Kidney (tissue), 13 donors: ENCODE measurements at regions not wholly inside any gene's neighbourhood (a gene's known extent, or its start where the extent isn't known, plus 50 kb on each side); places are given as distances from the start of the nearest gene placed in this dataset.

Source experiments
- DNase-seq, 5 donors: peaks; one replicate each; pipeline ENCODE4 v3.0.0-alpha.2; 2013 to 2020
- FAIRE-seq: peaks from 2 replicates; lab custom pipeline; 2012; peaks lifted over from hg19 to GRCh38; lab: Jason Lieb, UNC
- H3K27ac ChIP-seq, 2 donors: one replicate each; pipeline ENCODE4 v1.7.0; 2013; ENCODE audit warnings: low read depth in 2 of 2, low read length in 2 of 2, inconsistent platforms in 1 of 2
- H3K27me3 ChIP-seq: one replicate; pipeline ENCODE4 v1.7.1; 2013; ENCODE audit warnings: low read length, inconsistent platforms; ENCODE audit not compliant: control insufficient read depth, insufficient read depth
- H3K36me3 ChIP-seq, 3 donors: one replicate each; pipeline versions ENCODE4 v1.7.0 to v1.7.1; 2013; ENCODE audit warnings: low read length in 3 of 3, control low read depth in 1 of 3, inconsistent platforms in 1 of 3; ENCODE audit not compliant: insufficient read depth in 3 of 3, control insufficient read depth in 2 of 3
- H3K4me1 ChIP-seq, 3 donors: one replicate each; pipeline versions ENCODE4 v1.7.0 to v1.7.1; 2013; ENCODE audit warnings: low read length in 3 of 3, inconsistent platforms in 1 of 3, low read depth in 1 of 3; ENCODE audit not compliant: control insufficient read depth in 2 of 3, insufficient read depth in 2 of 3
- H3K4me3 ChIP-seq, 3 donors: one replicate each; pipeline versions ENCODE4 v1.7.0 to v1.8.1; 2013; ENCODE audit warnings: low read length in 3 of 3, control low read depth in 1 of 3, inconsistent platforms in 1 of 3
- H3K9ac ChIP-seq, 3 donors: one replicate each; pipeline versions ENCODE4 v1.7.0 to v1.7.1; 2013; ENCODE audit warnings: low read length in 3 of 3, control low read depth in 1 of 3, inconsistent platforms in 1 of 3
- H3K9me3 ChIP-seq, 3 donors: one replicate each; pipeline versions ENCODE4 v1.7.0 to v1.7.1; 2013; ENCODE audit warnings: low read length in 3 of 3, control low read depth in 1 of 3, inconsistent platforms in 1 of 3; ENCODE audit not compliant: control insufficient read depth in 2 of 3, insufficient read depth in 1 of 3
- intact Hi-C: fragments of 100-400 bp; cut with DNase I; formaldehyde crosslinking; loops from one replicate; pipeline ENCODE4 v1.11.1; 2022
- TF ChIP-seq, protein P1 (sequence below): IDR thresholded peaks from 3 replicates; pipeline ENCODE4 v1.5.1; 2012; ENCODE audit warnings: mild to moderate bottlenecking, moderate library complexity, borderline replicate concordance; ENCODE audit not compliant: insufficient read depth; ENCODE audit errors: extremely low read depth
- donor health status: control.
- donor health status: control.
- donor health status: control.
- donor health status: control.
- donor health status: control.
- donor health status: DM: yes; HTN: yes; CAD: no.
- donor health status: Normal renal cell carcinoma (clear cell type).

GRCh38 chr3:137647179-137647578, 116.9 kb upstream of the SOX14 start:
- H3K9me3 ChIP-seq, result no peaks in the 10 kb centered on the region
- FAIRE-seq (no peak), DNase-seq (no peak)
- no peaks in the 10 kb centered on the region for H3K27me3 ChIP-seq
- H3K9ac ChIP-seq, result no peak overlapping the region
- H3K4me1 ChIP-seq, result no peaks in the 10 kb centered on the region
- no peak overlapping the region for H3K4me3 ChIP-seq
- TF ChIP-seq, protein P1, sequence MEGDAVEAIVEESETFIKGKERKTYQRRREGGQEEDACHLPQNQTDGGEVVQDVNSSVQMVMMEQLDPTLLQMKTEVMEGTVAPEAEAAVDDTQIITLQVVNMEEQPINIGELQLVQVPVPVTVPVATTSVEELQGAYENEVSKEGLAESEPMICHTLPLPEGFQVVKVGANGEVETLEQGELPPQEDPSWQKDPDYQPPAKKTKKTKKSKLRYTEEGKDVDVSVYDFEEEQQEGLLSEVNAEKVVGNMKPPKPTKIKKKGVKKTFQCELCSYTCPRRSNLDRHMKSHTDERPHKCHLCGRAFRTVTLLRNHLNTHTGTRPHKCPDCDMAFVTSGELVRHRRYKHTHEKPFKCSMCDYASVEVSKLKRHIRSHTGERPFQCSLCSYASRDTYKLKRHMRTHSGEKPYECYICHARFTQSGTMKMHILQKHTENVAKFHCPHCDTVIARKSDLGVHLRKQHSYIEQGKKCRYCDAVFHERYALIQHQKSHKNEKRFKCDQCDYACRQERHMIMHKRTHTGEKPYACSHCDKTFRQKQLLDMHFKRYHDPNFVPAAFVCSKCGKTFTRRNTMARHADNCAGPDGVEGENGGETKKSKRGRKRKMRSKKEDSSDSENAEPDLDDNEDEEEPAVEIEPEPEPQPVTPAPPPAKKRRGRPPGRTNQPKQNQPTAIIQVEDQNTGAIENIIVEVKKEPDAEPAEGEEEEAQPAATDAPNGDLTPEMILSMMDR, result no peak
- intact Hi-C loops, result no loop called here
- H3K27ac ChIP-seq, result no peak overlapping the region
- no peaks in the 10 kb centered on the region for H3K36me3 ChIP-seq

GRCh38 chr3:137669519-137670060, 94.5 kb upstream of the SOX14 start:
- no peak overlapping the region for H3K4me3 ChIP-seq
- no peaks in the 10 kb centered on the region for H3K27me3 ChIP-seq
- DNase-seq, result peak in 1 of 5 donors; percentile 2
- H3K36me3 ChIP-seq, result no peaks in the 10 kb centered on the region
- intact Hi-C loops, result no loop called here
- H3K27ac ChIP-seq, result no peak overlapping the region
- TF ChIP-seq, protein P1, result no peak
- H3K9ac ChIP-seq, result no peak overlapping the region
- H3K9me3 ChIP-seq, result peaks cover 0 to 9% (median 2%) of the 10 kb centered on the region in 3 donors
- FAIRE-seq, result no peak
- no peaks in the 10 kb centered on the region for H3K4me1 ChIP-seq

GRCh38 chr3:137687181-137687879, 76.8 kb upstream of the SOX14 start:
- Histone ChIP-seq H3K9ac (no peak overlapping the region), H3K4me1 (no peaks in the 10 kb centered on the region), H3K27me3 (no peaks in the 10 kb centered on the region), H3K27ac (no peak overlapping the region), H3K4me3 (no peak overlapping the region), H3K36me3 (no peaks in the 10 kb centered on the region), H3K9me3 (no peaks in the 10 kb centered on the region)
- TF ChIP-seq, protein P1, result no peak
- DNase-seq (no peak), FAIRE-seq (no peak)
- intact Hi-C loops, result no loop called here
